ENCODE measurements at regions not wholly inside any gene's neighbourhood (a gene's known extent, or its start where the extent isn't known, plus 50 kb on each side); places are given as distances from the start of the nearest gene placed in this dataset.
"Not testable (repeated sequence)": the region's sequence is repeated elsewhere in the genome, so short reads cannot be mapped to it uniquely, and the experiment has no call there.

- no peak for DNase-seq (ENCODE audit: low spot score)
Measured at GRCh38 chr20:30811885-30812671, 445.4 kb upstream of the DEFB115 start.

GRCh38 chr20:30812739-30813411, 444.6 kb upstream of the DEFB115 start:
- DNase-seq (ENCODE audit: low spot score) = no peak

GRCh38 chr20:30813412-30814311, 443.8 kb upstream of the DEFB115 start:
- not testable (repeated sequence) for DNase-seq (ENCODE audit: low spot score)

GRCh38 chr20:30814312-30814639, 443.2 kb upstream of the DEFB115 start:
- DNase-seq (ENCODE audit: low spot score) = not testable (repeated sequence)

- not testable (repeated sequence) for DNase-seq (ENCODE audit: low spot score)
Measured at GRCh38 chr20:30815027-30815576, 442.4 kb upstream of the DEFB115 start.

GRCh38 chr20:30815577-30816181, 441.8 kb upstream of the DEFB115 start:
- no peak for DNase-seq (ENCODE audit: low spot score)

- DNase-seq (ENCODE audit: low spot score) = peak; percentile 2
Measured at GRCh38 chr20:30816182-30816645, 441.2 kb upstream of the DEFB115 start.

- not testable (repeated sequence) for DNase-seq (ENCODE audit: low spot score)
Measured at GRCh38 chr20:30821615-30822014, 435.8 kb upstream of the DEFB115 start.

- not testable (repeated sequence) for DNase-seq (ENCODE audit: low spot score)
Measured at GRCh38 chr20:30824666-30825065, 432.8 kb upstream of the DEFB115 start.

- DNase-seq (ENCODE audit: low spot score) = not testable (repeated sequence)
Measured at GRCh38 chr20:30845923-30846322, 411.5 kb upstream of the DEFB115 start.

GRCh38 chr20:30868271-30868670, 389.2 kb upstream of the DEFB115 start:
- DNase-seq (ENCODE audit: low spot score) = not testable (repeated sequence)

- DNase-seq (ENCODE audit: low spot score) = not testable (repeated sequence)
Measured at GRCh38 chr20:30871127-30871526, 386.3 kb upstream of the DEFB115 start.

- DNase-seq (ENCODE audit: low spot score) = not testable (repeated sequence)
Measured at GRCh38 chr20:30872252-30872651, 385.2 kb upstream of the DEFB115 start.

- not testable (repeated sequence) for DNase-seq (ENCODE audit: low spot score)
Measured at GRCh38 chr20:30875868-30876267, 381.6 kb upstream of the DEFB115 start.

GRCh38 chr20:30891400-30891799, 366.1 kb upstream of the DEFB115 start:
- DNase-seq (ENCODE audit: low spot score) = not testable (repeated sequence)

- DNase-seq (ENCODE audit: low spot score) = no peak
Measured at GRCh38 chr20:30892541-30893345, 364.7 kb upstream of the DEFB115 start.

- DNase-seq (ENCODE audit: low spot score) = not testable (repeated sequence)
Measured at GRCh38 chr20:30893346-30894314, 363.8 kb upstream of the DEFB115 start.

- not testable (repeated sequence) for DNase-seq (ENCODE audit: low spot score)
Measured at GRCh38 chr20:30894707-30895353, 362.6 kb upstream of the DEFB115 start.

- DNase-seq (ENCODE audit: low spot score) = not testable (repeated sequence)
Measured at GRCh38 chr20:30895354-30895711, 362.1 kb upstream of the DEFB115 start.
